ENCODE measurements at regions not wholly inside any gene's neighbourhood (a gene's known extent, or its start where the extent isn't known, plus 50 kb on each side); places are given as distances from the start of the nearest gene placed in this dataset.

DNA sequence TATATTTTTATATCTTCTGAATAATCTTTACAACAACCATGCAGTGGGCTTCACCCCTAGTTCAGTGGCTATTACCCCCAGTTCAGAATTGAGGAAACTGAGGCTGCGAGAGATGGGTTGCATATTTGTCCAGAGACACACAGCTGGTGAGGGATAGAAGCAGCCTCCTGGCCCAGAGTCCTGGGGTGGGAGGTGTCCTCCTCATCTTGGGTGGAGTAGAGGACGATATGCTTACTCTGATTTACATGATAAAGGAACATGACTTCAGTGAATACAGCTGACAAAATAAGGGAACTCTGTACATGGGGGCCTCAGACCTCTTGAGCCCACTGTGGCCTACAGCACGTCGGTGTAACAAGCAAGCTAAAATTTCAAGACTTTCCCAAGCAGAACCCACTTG is 214.7 kb downstream of the FBXO15 start:
- 62 to 78% methylated on average over 4 of the region's 4 CpGs for WGBS, 2 donors
- H3K4me3 ChIP-seq, result no peak overlapping the region
- no peaks in the 10 kb centered on the region for H3K4me1 ChIP-seq
- no peak for ATAC-seq
- H3K36me3 ChIP-seq, result no peaks in the 10 kb centered on the region
- intact Hi-C loops (cut with DNase I), result no loop called here
- no peaks in the 10 kb centered on the region for H3K27me3 ChIP-seq
- FAIRE-seq, result no peak
- no peaks in the 10 kb centered on the region for H3K9me3 ChIP-seq
- H3K27ac ChIP-seq, result no peak overlapping the region
- TF ChIP-seq, protein P1, sequence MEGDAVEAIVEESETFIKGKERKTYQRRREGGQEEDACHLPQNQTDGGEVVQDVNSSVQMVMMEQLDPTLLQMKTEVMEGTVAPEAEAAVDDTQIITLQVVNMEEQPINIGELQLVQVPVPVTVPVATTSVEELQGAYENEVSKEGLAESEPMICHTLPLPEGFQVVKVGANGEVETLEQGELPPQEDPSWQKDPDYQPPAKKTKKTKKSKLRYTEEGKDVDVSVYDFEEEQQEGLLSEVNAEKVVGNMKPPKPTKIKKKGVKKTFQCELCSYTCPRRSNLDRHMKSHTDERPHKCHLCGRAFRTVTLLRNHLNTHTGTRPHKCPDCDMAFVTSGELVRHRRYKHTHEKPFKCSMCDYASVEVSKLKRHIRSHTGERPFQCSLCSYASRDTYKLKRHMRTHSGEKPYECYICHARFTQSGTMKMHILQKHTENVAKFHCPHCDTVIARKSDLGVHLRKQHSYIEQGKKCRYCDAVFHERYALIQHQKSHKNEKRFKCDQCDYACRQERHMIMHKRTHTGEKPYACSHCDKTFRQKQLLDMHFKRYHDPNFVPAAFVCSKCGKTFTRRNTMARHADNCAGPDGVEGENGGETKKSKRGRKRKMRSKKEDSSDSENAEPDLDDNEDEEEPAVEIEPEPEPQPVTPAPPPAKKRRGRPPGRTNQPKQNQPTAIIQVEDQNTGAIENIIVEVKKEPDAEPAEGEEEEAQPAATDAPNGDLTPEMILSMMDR (IDR thresholded peaks at IDR 0.05), result no peak
- DNase-seq, result no peak

DNA sequence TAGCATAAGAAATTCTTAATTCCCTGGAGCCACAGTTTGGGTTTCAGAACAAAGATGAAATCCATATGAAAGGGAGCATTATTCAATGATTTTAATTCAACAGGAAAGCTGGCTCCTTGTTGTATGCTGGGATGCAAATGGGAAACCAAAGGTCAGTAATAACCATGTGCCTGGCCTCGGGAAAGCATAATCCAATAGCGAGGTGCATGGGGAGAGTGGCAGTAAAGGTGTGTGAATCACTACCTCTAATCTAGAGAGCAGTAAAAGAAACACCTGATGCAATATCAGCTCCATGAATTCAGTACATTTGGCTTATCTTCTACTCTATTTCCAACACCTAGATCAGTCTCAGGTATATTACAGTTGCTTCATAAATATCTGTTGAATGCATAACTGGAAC is 220.1 kb downstream of the FBXO15 start:
- H3K4me1 ChIP-seq, result no peaks in the 10 kb centered on the region
- TF ChIP-seq, protein P1 (IDR thresholded peaks at IDR 0.05), result no peak
- H3K27ac ChIP-seq, result no peak overlapping the region
- DNase-seq, result no peak
- FAIRE-seq, result no peak
- intact Hi-C loops (cut with DNase I), result no loop called here
- no peak for ATAC-seq
- H3K4me3 ChIP-seq, result no peak overlapping the region
- WGBS, 2 donors, result 60 to 62% methylated on average over 2 of the region's 2 CpGs
- no peaks in the 10 kb centered on the region for H3K9me3 ChIP-seq
- no peaks in the 10 kb centered on the region for H3K36me3 ChIP-seq
- H3K27me3 ChIP-seq, result no peaks in the 10 kb centered on the region

DNA sequence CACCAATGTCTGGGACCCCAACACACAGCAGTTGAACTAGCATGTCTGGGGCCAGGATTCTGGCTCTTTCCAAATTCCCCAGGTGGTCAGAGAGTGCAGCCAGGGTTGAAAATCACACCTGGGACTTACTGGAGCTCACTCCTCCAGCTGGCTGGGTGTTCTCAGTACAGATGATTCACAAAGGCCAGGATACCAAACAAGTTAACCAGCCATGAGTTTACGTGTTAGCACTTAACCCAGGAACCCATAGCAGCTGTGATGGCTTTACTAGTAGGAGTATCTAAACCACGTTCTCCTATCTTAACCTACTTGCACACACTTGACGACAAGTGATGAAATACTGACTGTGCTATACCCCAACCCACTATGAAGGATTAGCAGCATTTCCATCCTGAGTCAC is 222.8 kb downstream of the FBXO15 start:
- intact Hi-C loops (cut with DNase I), result no loop called here
- ATAC-seq (no peak), FAIRE-seq (no peak), DNase-seq (no peak)
- Histone ChIP-seq H3K27me3 (no peaks in the 10 kb centered on the region), H3K9me3 (no peaks in the 10 kb centered on the region), H3K4me3 (no peak overlapping the region), H3K4me1 (no peaks in the 10 kb centered on the region), H3K27ac (no peak overlapping the region), H3K36me3 (no peaks in the 10 kb centered on the region)
- WGBS, 2 donors, result 54 to 64% methylated on average over 3 of the region's 3 CpGs
- TF ChIP-seq, protein P1 (IDR thresholded peaks at IDR 0.05), result no peak

DNA sequence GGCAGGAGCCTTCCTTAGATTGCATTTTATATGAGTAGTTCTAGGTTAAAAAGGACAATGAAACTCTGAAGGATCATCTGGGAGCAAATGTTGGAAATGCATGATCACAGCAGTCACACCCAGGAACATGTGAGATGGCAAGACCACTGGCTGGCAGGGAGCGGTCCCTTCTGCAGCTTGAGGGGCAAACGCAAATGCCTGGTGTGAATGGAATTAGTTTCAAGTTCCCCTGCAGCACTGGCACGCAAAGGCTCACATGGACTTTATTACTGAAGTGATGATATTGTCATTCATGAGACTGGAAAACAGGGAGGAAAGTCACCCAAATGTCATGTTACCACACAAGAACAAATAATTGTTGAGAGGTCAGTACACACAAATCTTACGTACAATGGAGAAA is 223.3 kb downstream of the FBXO15 start:
- Histone ChIP-seq H3K9me3 (no peaks in the 10 kb centered on the region), H3K4me1 (no peaks in the 10 kb centered on the region), H3K36me3 (no peaks in the 10 kb centered on the region), H3K27me3 (no peaks in the 10 kb centered on the region), H3K4me3 (no peak overlapping the region), H3K27ac (no peak overlapping the region)
- 62 to 73% methylated on average over 4 of the region's 4 CpGs for WGBS, 2 donors
- intact Hi-C loops (cut with DNase I), result no loop called here
- no peak for FAIRE-seq
- TF ChIP-seq, protein P1 (IDR thresholded peaks at IDR 0.05), result no peak
- DNase-seq, result no peak
- no peak for ATAC-seq

DNA sequence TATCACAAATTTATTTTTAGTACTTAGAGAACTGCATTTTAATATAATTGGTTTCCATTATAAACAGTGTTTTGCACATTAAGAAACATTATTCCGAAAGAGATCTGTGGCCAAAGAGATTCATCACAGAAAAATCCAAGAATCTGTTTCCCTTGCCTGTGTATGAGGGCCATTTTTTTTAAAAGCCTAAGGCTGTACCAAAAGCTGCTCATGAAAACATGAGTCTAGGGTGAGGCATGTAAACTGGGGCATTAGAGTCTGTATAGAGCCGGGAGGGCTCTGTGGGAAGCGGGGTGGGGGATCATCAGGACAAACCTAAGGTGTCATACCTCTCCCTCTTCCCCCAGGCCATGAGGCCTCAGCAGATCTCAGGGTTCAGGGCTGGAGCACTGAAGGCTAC is 223.8 kb downstream of the FBXO15 start:
- Histone ChIP-seq H3K27ac (no peak overlapping the region), H3K27me3 (no peaks in the 10 kb centered on the region), H3K4me1 (no peaks in the 10 kb centered on the region), H3K9me3 (no peaks in the 10 kb centered on the region), H3K4me3 (no peak overlapping the region), H3K36me3 (no peaks in the 10 kb centered on the region)
- DNase-seq (no peak), FAIRE-seq (no peak), ATAC-seq (peak in 1 of 4 donors; percentile 26)
- TF ChIP-seq, protein P1 (IDR thresholded peaks at IDR 0.05), result no peak
- 68 to 83% methylated on average over 3 of the region's 3 CpGs for WGBS, 2 donors
- intact Hi-C loops (cut with DNase I), result no loop called here
